IMR-90 (cell line): ENCODE measurements at regions not wholly inside any gene's neighbourhood (a gene's known extent, or its start where the extent isn't known, plus 50 kb on each side); places are given as distances from the start of the nearest gene placed in this dataset.

Source experiments
- ATAC-seq: fragments of 200-7000 bp; cut with Tn5 transposase; 2 replicates; pipeline ENCODE4 v1.9.1; 2020; ENCODE audit warnings: low read depth, mild to moderate bottlenecking, moderate library complexity
- BruUV-seq: library from RNA; stranded (reverse); fragments of 400-500 nt; replicated peaks from 2 replicates; lab custom pipeline; 2021; lab: Mats Ljungman, UMichigan
- CTCF ChIA-PET: fragments of 300-600 bp; formaldehyde crosslinking; extraction: SDS; loops from one replicate; lab custom pipeline; 2021; ENCODE audit warnings: antibody characterized with exemption; lab: Yijun Ruan, JAX
- POLR2A ChIA-PET: fragments of 300-600 bp; sonication (Branson Sonifier 250); formaldehyde crosslinking; loops from one replicate; lab custom pipeline; 2022; ENCODE audit warnings: antibody characterized with exemption; ENCODE audit not compliant: unreplicated experiment; lab: Charles Lee
- DNase-seq: peaks from one replicate; pipeline ENCODE4 v3.0.0; 2013
- H2AFZ ChIP-seq: replicated peaks from 2 replicates; pipeline ENCODE3; 2013; ENCODE audit warnings: low read length, mild to moderate bottlenecking; ENCODE audit not compliant: poor library complexity
- H2AK5ac ChIP-seq: 2 replicates; pipeline ENCODE4 v1.6.1; 2013; ENCODE audit warnings: low read depth, low read length, inconsistent platforms
- H2AK9ac ChIP-seq: replicated peaks from 2 replicates; pipeline ENCODE3; 2013; ENCODE audit warnings: mild to moderate bottlenecking, low read depth, low read length, moderate library complexity; ENCODE audit not compliant: poor library complexity
- H2BK120ac ChIP-seq: 2 replicates; pipeline ENCODE4 v1.6.1; 2013; ENCODE audit warnings: low read depth, low read length, inconsistent platforms
- H2BK15ac ChIP-seq: 3 replicates; pipeline ENCODE4 v1.6.1; 2013; ENCODE audit warnings: low read depth, low read length, inconsistent platforms
- H2BK20ac ChIP-seq: 2 replicates; pipeline ENCODE4 v1.6.1; 2013; ENCODE audit warnings: low read depth, mild to moderate bottlenecking, inconsistent platforms, low read length, moderate library complexity
- H2BK5ac ChIP-seq: 2 replicates; pipeline ENCODE4 v1.6.1; 2013; ENCODE audit warnings: mild to moderate bottlenecking, low read depth, low read length, inconsistent platforms; ENCODE audit not compliant: poor library complexity, severe bottlenecking
- H3K14ac ChIP-seq: replicated peaks from 2 replicates; pipeline ENCODE4 v1.6.1; 2013; ENCODE audit warnings: low read depth, low read length, inconsistent platforms
- H3K18ac ChIP-seq: 2 replicates; pipeline ENCODE4 v1.6.1; 2013; ENCODE audit warnings: low read depth, low read length, control low read depth
- H3K23ac ChIP-seq: 2 replicates; pipeline ENCODE4 v1.6.1; 2013; ENCODE audit warnings: low read depth, low read length, inconsistent platforms
- H3K27ac ChIP-seq: 2 replicates; pipeline ENCODE4 v1.5.1; 2013; ENCODE audit warnings: mild to moderate bottlenecking, control low read depth, low read length; ENCODE audit not compliant: insufficient read depth
- H3K27me3 ChIP-seq: 2 replicates; pipeline ENCODE4 v1.6.1; 2013; ENCODE audit warnings: low read length; ENCODE audit not compliant: control insufficient read depth, insufficient read depth
- H3K36me3 ChIP-seq: 2 replicates; pipeline ENCODE4 v1.6.1; 2013; ENCODE audit warnings: low read length, mixed read lengths; ENCODE audit not compliant: control insufficient read depth, insufficient read depth
- H3K4ac ChIP-seq: 2 replicates; pipeline ENCODE4 v1.6.1; 2013; ENCODE audit warnings: low read depth, low read length, inconsistent platforms
- H3K4me1 ChIP-seq: 2 replicates; pipeline ENCODE4 v1.6.1; 2013; ENCODE audit warnings: low read length, mixed read lengths; ENCODE audit not compliant: control insufficient read depth, insufficient read depth
- H3K4me2 ChIP-seq: 2 replicates; pipeline ENCODE4 v1.6.1; 2013; ENCODE audit warnings: low read depth, mild to moderate bottlenecking, control low read depth, low read length, moderate library complexity
- H3K4me3 ChIP-seq: 2 replicates; pipeline ENCODE4 v1.5.1; 2013; ENCODE audit warnings: low read depth, mild to moderate bottlenecking, control low read depth, low read length, moderate library complexity; ENCODE audit not compliant: insufficient read depth
- H3K56ac ChIP-seq: 2 replicates; pipeline ENCODE4 v1.6.1; 2013; ENCODE audit warnings: low read length, inconsistent platforms; ENCODE audit not compliant: insufficient read depth; ENCODE audit errors: extremely low read depth
- H3K79me1 ChIP-seq, 2 experiments: 2 replicates each; pipeline ENCODE4 v1.6.1; 2013; ENCODE audit warnings: low read length in 2 of 2, inconsistent platforms in 1 of 2, low read depth in 1 of 2
- H3K9ac ChIP-seq: 2 replicates; pipeline ENCODE4 v1.6.1; 2013; ENCODE audit warnings: low read depth, low read length, control low read depth
- H3K9me1 ChIP-seq: 2 replicates; pipeline ENCODE4 v1.6.1; 2013; ENCODE audit warnings: low read length, inconsistent platforms; ENCODE audit not compliant: insufficient read depth
- H3K9me3 ChIP-seq: 2 replicates; pipeline ENCODE4 v1.6.1; 2013; ENCODE audit warnings: low read length; ENCODE audit not compliant: control insufficient read depth, insufficient read depth
- H4K20me1 ChIP-seq: 2 replicates; pipeline ENCODE4 v1.6.1; 2013; ENCODE audit warnings: low read length, inconsistent platforms; ENCODE audit not compliant: insufficient read depth
- H4K5ac ChIP-seq: 2 replicates; pipeline ENCODE4 v1.6.1; 2013; ENCODE audit warnings: mild to moderate bottlenecking, low read depth, low read length, control low read depth
- H4K8ac ChIP-seq, 2 experiments: 2 replicates each; pipeline ENCODE4 v1.6.1; 2013; ENCODE audit warnings: low read depth in 2 of 2, low read length in 2 of 2, control low read depth in 1 of 2, inconsistent platforms in 1 of 2
- H4K91ac ChIP-seq: 2 replicates; pipeline ENCODE4 v1.6.1; 2013; ENCODE audit warnings: low read depth, low read length, inconsistent platforms; ENCODE audit not compliant: insufficient read depth
- CEBPB ChIP-seq: IDR thresholded peaks from 2 replicates; pipeline ENCODE4 v1.6.1; 2012; ENCODE audit warnings: low read depth, low read length, improper control_type of control experiment
- CHD1 ChIP-seq: IDR thresholded peaks from 2 replicates; pipeline ENCODE4 v1.6.1; 2012; ENCODE audit warnings: low read depth, low read length, improper control_type of control experiment
- MAFK ChIP-seq: IDR thresholded peaks from 2 replicates; pipeline ENCODE4 v1.6.1; 2012; ENCODE audit warnings: low read depth, low read length, improper control_type of control experiment
- WGBS, 2 experiments: methylation state at CpG; one replicate each; pipeline versions ENCODE4 v1.1.5 to v1.1.7; 2013; ENCODE audit warnings: missing lambda C conversion rate in 2 of 2; ENCODE audit not compliant: insufficient read length in 1 of 2; ENCODE audit errors: extremely low coverage in 2 of 2; 5-methylcytosine and 5-hydroxymethylcytosine counted together
- dilution Hi-C: fragments of 300-500 bp; cut with HindIII; formaldehyde crosslinking; loops from one replicate; pipeline ENCODE4 v1.14.3; 2018; ENCODE audit warnings: low sequenced_read_pairs; ENCODE audit not compliant: unreplicated experiment
- in situ Hi-C: fragments of 300-500 bp; cut with MboI; formaldehyde crosslinking; loops from 3 replicates; pipeline ENCODE4 v1.14.3; 2019; ENCODE audit warnings: low sequenced_read_pairs, inconsistent platforms, mixed read lengths
- intact Hi-C: fragments of 100-400 bp; cut with micrococcal nuclease; formaldehyde crosslinking; loops from 2 replicates; pipeline ENCODE4 v1.10.0; 2022

DNA sequence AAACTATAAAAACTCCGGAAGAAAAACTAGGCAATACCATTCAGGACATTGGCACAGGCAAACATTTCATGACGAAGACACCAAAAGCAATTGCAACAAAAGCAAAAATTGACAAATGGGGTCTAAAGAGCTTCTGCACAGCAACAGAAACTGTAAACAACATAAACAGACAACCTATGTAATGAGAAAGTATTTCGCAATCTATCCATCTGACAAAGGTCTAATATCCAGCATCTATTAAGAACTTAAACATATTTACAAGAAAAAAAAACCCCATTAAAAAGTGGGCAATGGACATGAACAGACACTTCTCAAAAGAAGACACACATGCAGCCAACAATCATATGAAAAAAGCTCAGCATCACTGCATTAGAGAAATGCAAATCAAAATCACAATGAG lies 498.6 kb downstream of the HINT1 start:
- no peak overlapping the region for H4K5ac ChIP-seq
- no peak overlapping the region for H2AFZ ChIP-seq
- H2BK20ac ChIP-seq: no peak overlapping the region
- dilution Hi-C loops (no loop called here), in situ Hi-C loops (no loop called here), intact Hi-C loops (no loop called here)
- no peaks in the 10 kb centered on the region for H3K4me1 ChIP-seq
- H3K36me3 ChIP-seq: no peaks in the 10 kb centered on the region
- TF ChIP-seq CHD1 (no peak), MAFK (no peak), CEBPB (peak; percentile 76)
- no peak overlapping the region for H3K4me3 ChIP-seq
- H4K8ac ChIP-seq: no peak overlapping the region
- H3K9me1 ChIP-seq: no peaks in the 10 kb centered on the region
- no peaks in the 10 kb centered on the region for H3K79me1 ChIP-seq
- ChIA-PET POLR2A (no interaction called here), CTCF (no interaction called here)
- ATAC-seq (no peak), DNase-seq (no peak)
- no peak overlapping the region for H2AK9ac ChIP-seq
- BruUV-seq: no TSS peak
- H2BK15ac ChIP-seq: no peak overlapping the region
- WGBS, 2 experiments: no CpG with 5 or more reads among the region's 3 CpGs
- no peak overlapping the region for H3K14ac ChIP-seq
- H3K4me2 ChIP-seq: no peak overlapping the region
- H2BK120ac ChIP-seq: no peak overlapping the region
- no peak overlapping the region for H2AK5ac ChIP-seq
- no peaks in the 10 kb centered on the region for H3K9me3 ChIP-seq
- H3K18ac ChIP-seq: no peak overlapping the region
- H2BK5ac ChIP-seq: no peak overlapping the region
- H4K20me1 ChIP-seq: no peaks in the 10 kb centered on the region
- no peak overlapping the region for H3K23ac ChIP-seq
- no peak overlapping the region for H3K56ac ChIP-seq
- H3K27ac ChIP-seq: no peak overlapping the region
- H3K9ac ChIP-seq: no peak overlapping the region
- no peak overlapping the region for H3K4ac ChIP-seq
- H3K27me3 ChIP-seq: no peaks in the 10 kb centered on the region
- H4K91ac ChIP-seq: no peak overlapping the region
